ENCODE measurements at regions not wholly inside any gene's neighbourhood (a gene's known extent, or its start where the extent isn't known, plus 50 kb on each side); places are given as distances from the start of the nearest gene placed in this dataset.

DNA sequence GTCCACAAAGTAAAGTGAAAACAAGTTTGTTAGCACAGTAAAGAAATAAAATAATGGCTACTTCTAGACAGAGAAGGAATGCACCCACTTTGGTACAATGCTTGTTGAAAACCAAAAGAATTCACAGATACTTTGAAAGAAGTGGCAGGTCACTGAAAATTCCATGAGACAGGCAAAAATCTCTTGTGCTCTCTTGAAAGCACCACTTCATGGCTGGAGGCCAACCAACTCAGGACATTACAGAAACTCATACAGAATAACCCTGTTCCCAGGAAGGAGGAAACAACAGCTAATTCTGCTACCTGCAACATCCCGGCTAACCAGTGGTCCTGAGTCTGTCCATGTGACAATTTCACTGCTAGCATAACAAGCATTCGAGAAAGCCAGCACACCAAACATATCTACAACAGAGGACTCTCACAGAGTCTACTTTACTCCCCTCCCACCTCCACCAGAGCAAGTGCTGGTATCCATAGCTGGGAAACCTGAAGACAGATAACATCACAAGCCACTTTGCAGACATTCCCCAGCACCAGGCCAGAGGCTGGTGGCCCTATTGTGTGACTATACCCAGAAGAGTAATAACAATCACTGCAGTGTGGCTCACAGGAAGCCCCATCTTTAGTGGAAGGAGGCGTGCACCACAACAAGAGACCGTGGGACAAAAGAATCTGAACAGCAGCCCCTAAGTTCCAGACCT is 255.3 kb upstream of the SLITRK3 start:
- TF ChIP-seq CTCF (conservative IDR thresholded peaks at IDR 0.05; ENCODE audit: low read depth, low read length), result no peak

DNA sequence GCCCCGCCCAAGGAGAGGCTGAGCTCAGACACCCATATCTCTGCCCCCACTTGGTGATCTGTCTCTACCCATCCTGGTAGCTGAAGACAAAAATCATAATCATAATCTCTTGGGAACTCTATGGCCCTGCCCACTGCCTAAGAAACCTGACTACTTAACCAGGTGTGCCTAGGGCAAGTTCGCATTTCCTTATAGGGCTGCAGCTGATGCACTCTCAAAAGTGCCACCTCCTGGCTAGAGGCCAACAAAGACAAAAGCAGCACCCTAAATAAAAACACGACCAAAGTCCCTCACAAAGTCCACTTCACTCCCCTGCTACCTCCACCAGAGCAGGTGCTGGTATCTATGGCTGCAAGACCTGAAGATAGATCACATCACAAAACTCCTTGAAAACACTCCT is 250.4 kb upstream of the SLITRK3 start:
- TF ChIP-seq CTCF (conservative IDR thresholded peaks at IDR 0.05; ENCODE audit: low read depth, low read length), result no peak
- H3K4me3 ChIP-seq (ENCODE audit: low read length), result no peak overlapping the region
- DNase-seq (ENCODE audit: low read depth), result no peak

More for the DNA sequence above, 255.3 kb upstream of the SLITRK3 start:
- no peak for DNase-seq (ENCODE audit: low read depth)
- H3K4me3 ChIP-seq (ENCODE audit: low read length), result no peak overlapping the region

- no peak for TF ChIP-seq CTCF (conservative IDR thresholded peaks at IDR 0.05; ENCODE audit: low read depth, low read length)
- no peak for DNase-seq (ENCODE audit: low read depth)
These were observed 248.6 kb upstream of the SLITRK3 start for GRCh38 chr3:165444745-165445144.

DNA sequence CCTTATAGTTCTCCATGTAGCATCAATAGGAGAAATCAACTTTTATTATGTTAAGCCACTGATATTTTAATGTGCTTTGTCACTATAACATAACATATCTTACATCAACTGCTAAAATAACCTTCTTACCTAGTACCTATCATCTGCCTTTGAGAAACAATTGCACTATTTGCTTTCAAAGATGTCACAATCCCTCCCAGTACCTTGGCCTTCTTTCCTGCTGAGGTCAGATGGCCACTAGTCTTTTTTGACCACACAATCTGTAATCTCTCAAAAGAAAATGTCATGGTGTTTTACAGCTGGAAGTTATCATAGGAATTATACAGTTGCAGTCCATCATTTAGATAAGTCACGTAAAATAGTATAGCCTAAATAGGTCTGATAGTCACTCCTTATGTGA is 247.5 kb upstream of the SLITRK3 start:
- H3K4me3 ChIP-seq (ENCODE audit: low read length), result no peak overlapping the region
- TF ChIP-seq CTCF (conservative IDR thresholded peaks at IDR 0.05; ENCODE audit: low read depth, low read length), result no peak
- DNase-seq (ENCODE audit: low read depth), result no peak

More at GRCh38 chr3:165444745-165445144, 248.6 kb upstream of the SLITRK3 start:
- H3K4me3 ChIP-seq (ENCODE audit: low read length), result no peak overlapping the region

DNA sequence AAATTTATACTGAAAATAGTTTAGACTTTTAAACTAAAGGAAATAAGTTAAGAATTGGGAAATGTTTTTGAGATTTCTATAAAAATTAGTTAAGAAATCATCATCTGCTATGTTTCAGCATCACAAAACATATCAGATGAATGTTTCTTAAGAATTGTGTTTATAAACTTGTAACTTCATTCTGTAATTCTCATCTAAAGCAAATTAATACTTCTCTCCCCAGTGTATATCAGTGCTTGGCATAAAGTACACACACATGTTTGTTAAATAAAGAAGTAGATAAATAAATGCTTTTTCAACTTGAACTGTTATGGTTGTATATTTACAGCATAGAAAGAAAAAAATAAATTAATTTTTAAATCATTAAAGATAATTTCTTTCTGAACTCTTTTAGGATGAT is 245.9 kb upstream of the SLITRK3 start:
- no peak for DNase-seq (ENCODE audit: low read depth)
- TF ChIP-seq CTCF (conservative IDR thresholded peaks at IDR 0.05; ENCODE audit: low read depth, low read length), result no peak
- no peak overlapping the region for H3K4me3 ChIP-seq (ENCODE audit: low read length)

GRCh38 chr3:165440380-165440779 is 244.2 kb upstream of the SLITRK3 start:
- no peak for TF ChIP-seq CTCF (conservative IDR thresholded peaks at IDR 0.05; ENCODE audit: low read depth, low read length)
- H3K4me3 ChIP-seq (ENCODE audit: low read length), result no peak overlapping the region
- DNase-seq (ENCODE audit: low read depth), result no peak

DNA sequence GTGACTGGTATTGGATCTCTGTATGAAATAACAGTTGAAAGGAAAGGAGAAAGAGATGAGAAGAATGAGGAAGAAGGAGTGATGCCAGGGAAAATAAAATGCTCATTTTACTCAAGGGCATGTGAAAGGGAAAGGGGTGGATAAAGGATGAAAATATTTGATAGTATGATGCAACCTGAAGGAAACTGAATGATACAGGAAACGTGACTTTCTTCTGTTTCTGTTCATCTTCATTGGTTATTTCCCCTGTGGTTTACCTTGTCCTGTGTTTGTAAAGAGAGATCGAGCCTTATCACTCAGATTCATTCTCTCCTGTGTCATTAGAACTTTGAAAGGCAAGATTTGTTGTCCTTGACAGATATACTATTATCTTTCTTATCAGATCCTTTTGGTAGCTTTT is 243.6 kb upstream of the SLITRK3 start:
- TF ChIP-seq CTCF (conservative IDR thresholded peaks at IDR 0.05; ENCODE audit: low read depth, low read length), result no peak

More for the DNA sequence above, 243.6 kb upstream of the SLITRK3 start:
- no peak overlapping the region for H3K4me3 ChIP-seq (ENCODE audit: low read length)
- no peak for DNase-seq (ENCODE audit: low read depth)
